Nephron progenitor cell (in vitro differentiated cells): ENCODE measurements at regions not wholly inside any gene's neighbourhood (a gene's known extent, or its start where the extent isn't known, plus 50 kb on each side); places are given as distances from the start of the nearest gene placed in this dataset.

ENCODE experiments used
- DNase-seq: peaks from one replicate; pipeline ENCODE4 v3.0.0; 2021
- H3K27ac Mint-ChIP-seq: 2 replicates; pipeline ENCODE4 v1.8.0; 2021; ENCODE audit warnings: mild to moderate bottlenecking, moderate library complexity, mixed read lengths
- H3K27me3 Mint-ChIP-seq: 2 replicates; pipeline ENCODE4 v1.8.0; 2021; ENCODE audit warnings: mild to moderate bottlenecking, low read depth, mixed read lengths; ENCODE audit not compliant: poor library complexity
- H3K36me3 Mint-ChIP-seq: 2 replicates; pipeline ENCODE4 v1.8.0; 2021; ENCODE audit warnings: low read depth, mixed read lengths
- H3K4me1 Mint-ChIP-seq: 2 replicates; pipeline ENCODE4 v1.8.0; 2021; ENCODE audit warnings: mixed read lengths
- H3K4me3 Mint-ChIP-seq: 2 replicates; pipeline ENCODE4 v1.8.0; 2021; ENCODE audit warnings: mild to moderate bottlenecking, moderate library complexity, mixed read lengths
- H3K9me3 Mint-ChIP-seq: 2 replicates; pipeline ENCODE4 v1.8.0; 2021; ENCODE audit warnings: mild to moderate bottlenecking, moderate library complexity, mixed read lengths
- TF ChIP-seq, protein P1 (sequence below): fragments of 200-600 bp; sonication (generic); IDR thresholded peaks from 2 replicates; pipeline ENCODE4 v1.5.0; 2021; ENCODE audit warnings: antibody characterized with exemption

- peaks cover 22% of the 10 kb centered on the region for H3K9me3 Mint-ChIP-seq
- no peak for DNase-seq
- TF ChIP-seq, protein P1, sequence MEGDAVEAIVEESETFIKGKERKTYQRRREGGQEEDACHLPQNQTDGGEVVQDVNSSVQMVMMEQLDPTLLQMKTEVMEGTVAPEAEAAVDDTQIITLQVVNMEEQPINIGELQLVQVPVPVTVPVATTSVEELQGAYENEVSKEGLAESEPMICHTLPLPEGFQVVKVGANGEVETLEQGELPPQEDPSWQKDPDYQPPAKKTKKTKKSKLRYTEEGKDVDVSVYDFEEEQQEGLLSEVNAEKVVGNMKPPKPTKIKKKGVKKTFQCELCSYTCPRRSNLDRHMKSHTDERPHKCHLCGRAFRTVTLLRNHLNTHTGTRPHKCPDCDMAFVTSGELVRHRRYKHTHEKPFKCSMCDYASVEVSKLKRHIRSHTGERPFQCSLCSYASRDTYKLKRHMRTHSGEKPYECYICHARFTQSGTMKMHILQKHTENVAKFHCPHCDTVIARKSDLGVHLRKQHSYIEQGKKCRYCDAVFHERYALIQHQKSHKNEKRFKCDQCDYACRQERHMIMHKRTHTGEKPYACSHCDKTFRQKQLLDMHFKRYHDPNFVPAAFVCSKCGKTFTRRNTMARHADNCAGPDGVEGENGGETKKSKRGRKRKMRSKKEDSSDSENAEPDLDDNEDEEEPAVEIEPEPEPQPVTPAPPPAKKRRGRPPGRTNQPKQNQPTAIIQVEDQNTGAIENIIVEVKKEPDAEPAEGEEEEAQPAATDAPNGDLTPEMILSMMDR = no peak
- H3K4me1 Mint-ChIP-seq = peaks cover 19% of the 10 kb centered on the region
- H3K27me3 Mint-ChIP-seq = peaks cover 8% of the 10 kb centered on the region
- H3K4me3 Mint-ChIP-seq = no peak overlapping the region
- H3K36me3 Mint-ChIP-seq = no peaks in the 10 kb centered on the region
- no peak overlapping the region for H3K27ac Mint-ChIP-seq
Observed at GRCh38 chr12:3973269-3973884, 100.2 kb upstream of the PARP11 start.

- no peak for DNase-seq
- Mint-ChIP-seq H3K36me3 (no peaks in the 10 kb centered on the region), H3K4me1 (peaks cover 17% of the 10 kb centered on the region), H3K4me3 (no peak overlapping the region), H3K9me3 (peaks cover 20% of the 10 kb centered on the region), H3K27me3 (peaks cover 8% of the 10 kb centered on the region), H3K27ac (no peak overlapping the region)
- TF ChIP-seq, protein P1 = no peak
Observed at GRCh38 chr12:3972576-3972975, 99.4 kb upstream of the PARP11 start.

GRCh38 chr12:3968523-3968922 lies 95.3 kb upstream of the PARP11 start:
- TF ChIP-seq, protein P1 = no peak
- no peak for DNase-seq

DNA sequence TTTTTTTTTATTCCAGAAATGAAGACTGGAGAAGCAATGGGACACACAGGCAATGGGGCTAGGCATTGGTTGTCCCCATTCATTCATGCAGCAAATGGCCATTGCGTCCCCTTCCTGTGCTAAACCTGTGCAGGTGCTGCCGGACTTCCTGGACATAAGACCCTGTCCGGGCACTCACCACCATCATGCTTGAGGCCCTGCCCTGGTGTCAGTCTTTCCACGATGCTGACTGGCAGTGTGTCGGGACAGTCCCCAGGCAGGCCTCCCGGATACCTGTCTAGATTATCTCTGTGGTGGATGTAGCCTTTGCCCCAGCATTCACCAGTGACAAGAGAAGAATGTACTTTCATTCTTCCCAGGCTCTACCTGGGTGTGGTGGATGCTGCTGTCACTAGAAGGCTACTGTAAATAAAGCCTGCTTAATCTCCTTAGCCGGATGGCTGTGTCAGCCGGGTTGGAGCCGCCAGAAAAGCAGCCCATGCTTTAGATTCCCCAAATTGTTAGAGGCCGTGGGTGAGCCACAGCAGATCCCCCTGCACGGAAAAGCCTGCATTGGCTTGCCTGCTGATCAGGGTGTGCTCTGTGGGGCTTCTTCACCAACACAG lies 94.5 kb upstream of the PARP11 start:
- TF ChIP-seq, protein P1 = no peak
- H3K4me3 Mint-ChIP-seq = no peak overlapping the region
- peaks cover 35% of the 10 kb centered on the region for H3K4me1 Mint-ChIP-seq
- H3K36me3 Mint-ChIP-seq = no peaks in the 10 kb centered on the region
- H3K27ac Mint-ChIP-seq = no peak overlapping the region
- DNase-seq = no peak
- H3K9me3 Mint-ChIP-seq = peaks cover 17% of the 10 kb centered on the region
- H3K27me3 Mint-ChIP-seq = peaks cover 15% of the 10 kb centered on the region

More at GRCh38 chr12:3968523-3968922, 95.3 kb upstream of the PARP11 start:
- Mint-ChIP-seq H3K4me1 (peaks cover 26% of the 10 kb centered on the region), H3K36me3 (no peaks in the 10 kb centered on the region), H3K27ac (no peak overlapping the region), H3K4me3 (no peak overlapping the region), H3K9me3 (peaks cover 17% of the 10 kb centered on the region), H3K27me3 (peaks cover 15% of the 10 kb centered on the region)

DNA sequence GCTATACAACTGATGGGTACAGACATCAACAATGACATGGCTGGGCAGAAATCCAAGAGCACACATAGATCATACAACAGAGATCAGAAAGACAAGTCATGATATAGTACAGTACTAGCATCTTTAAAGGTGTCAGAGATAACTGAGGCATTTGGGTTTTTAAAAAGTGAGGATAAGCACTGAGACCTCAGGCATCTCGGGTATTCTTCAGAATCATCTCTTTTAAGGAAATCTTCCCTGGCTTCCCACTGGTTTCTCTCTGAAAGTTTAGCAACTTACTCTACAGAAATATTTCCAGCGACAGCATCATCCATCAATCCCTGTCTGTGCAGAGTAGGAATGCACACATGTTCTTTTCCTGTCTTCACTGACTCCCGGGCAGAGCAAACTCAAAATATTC lies 93.2 kb upstream of the PARP11 start:
- H3K4me1 Mint-ChIP-seq = peaks cover 48% of the 10 kb centered on the region
- no peak overlapping the region for H3K27ac Mint-ChIP-seq
- peaks cover 15% of the 10 kb centered on the region for H3K27me3 Mint-ChIP-seq
- TF ChIP-seq, protein P1 = no peak
- no peak overlapping the region for H3K4me3 Mint-ChIP-seq
- no peaks in the 10 kb centered on the region for H3K36me3 Mint-ChIP-seq
- DNase-seq = no peak
- peaks cover 10% of the 10 kb centered on the region for H3K9me3 Mint-ChIP-seq

DNA sequence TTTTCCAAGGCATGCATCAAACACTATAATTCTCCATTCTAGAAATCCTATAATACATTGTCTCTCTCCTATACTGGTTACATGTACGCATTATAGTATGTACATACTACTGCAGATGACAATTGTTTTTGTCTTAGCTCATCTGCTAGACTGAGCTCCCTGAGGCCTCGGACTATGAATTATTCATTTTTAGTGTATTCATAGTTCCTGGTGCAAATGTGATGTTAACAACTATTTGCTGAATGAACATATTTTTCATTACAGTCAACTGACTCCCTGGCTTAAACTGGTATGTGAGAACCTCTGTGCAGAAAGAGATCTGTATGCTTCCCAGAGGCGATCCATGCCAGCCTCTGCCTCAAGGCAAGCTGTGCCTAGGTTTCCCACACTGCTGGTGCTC lies 91.8 kb upstream of the PARP11 start:
- Mint-ChIP-seq H3K4me1 (peaks cover 61% of the 10 kb centered on the region), H3K27ac (no peak overlapping the region), H3K27me3 (peaks cover 13% of the 10 kb centered on the region), H3K9me3 (no peaks in the 10 kb centered on the region), H3K36me3 (no peaks in the 10 kb centered on the region), H3K4me3 (no peak overlapping the region)
- TF ChIP-seq, protein P1 = no peak
- no peak for DNase-seq
